GM12891 (cell line): ENCODE measurements at regions not wholly inside any gene's neighbourhood (a gene's known extent, or its start where the extent isn't known, plus 50 kb on each side); places are given as distances from the start of the nearest gene placed in this dataset.

Source experiments
- DNase-seq: peaks from one replicate; pipeline ENCODE4 v3.0.0; 2011; ENCODE audit warnings: low spot score; ENCODE audit not compliant: insufficient read length
- FAIRE-seq: peaks from 2 replicates; lab custom pipeline; 2011; peaks lifted over from hg19 to GRCh38; lab: Jason Lieb, UNC
- PAX5 ChIP-seq: IDR thresholded peaks from 2 replicates; pipeline ENCODE4 v1.6.1; 2011; ENCODE audit warnings: low read length, moderate library complexity, mild to moderate bottlenecking; ENCODE audit not compliant: insufficient read depth, severe bottlenecking
- POLR2A ChIP-seq: IDR thresholded peaks from 2 replicates; pipeline ENCODE4 v1.6.1; 2011; ENCODE audit warnings: low read depth, low read length, control low read depth
- POLR2AphosphoS5 ChIP-seq: IDR thresholded peaks from 2 replicates; pipeline ENCODE4 v1.6.1; 2011; ENCODE audit warnings: low read depth, low read length, control low read depth
- POU2F2 ChIP-seq: IDR thresholded peaks from 2 replicates; pipeline ENCODE4 v1.6.1; 2011; ENCODE audit warnings: low read depth, mild to moderate bottlenecking, control low read depth, low read length, moderate library complexity
- SPI1 ChIP-seq: IDR thresholded peaks from 2 replicates; pipeline ENCODE4 v1.6.1; 2011; ENCODE audit warnings: low read depth, low read length, control low read depth
- TAF1 ChIP-seq: IDR thresholded peaks from 2 replicates; pipeline ENCODE4 v1.6.1; 2011; ENCODE audit warnings: low read depth, low read length, control low read depth

DNA sequence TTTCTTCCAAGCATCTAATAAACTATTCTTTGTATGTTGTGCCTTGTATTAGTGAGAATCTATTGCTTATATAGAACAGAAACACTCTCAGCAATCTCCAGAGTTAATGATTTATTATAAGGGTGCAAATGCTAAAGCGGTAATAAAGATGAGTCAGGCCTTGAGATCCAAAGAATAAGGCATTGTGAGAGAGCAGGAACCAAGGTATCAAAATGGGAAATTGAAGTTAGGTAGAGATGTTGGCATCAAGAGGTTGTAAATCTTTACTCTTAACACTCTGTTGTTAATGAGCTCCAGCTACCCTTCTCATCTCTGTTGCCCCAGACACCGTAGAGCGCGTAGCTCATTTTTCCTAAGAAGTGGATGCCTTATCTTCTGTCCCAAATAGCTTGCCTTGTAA is 375.2 kb downstream of the ARL4A start:
- FAIRE-seq (no peak), DNase-seq (no peak)
- TF ChIP-seq TAF1 (no peak), POLR2A (no peak), POU2F2 (no peak), POLR2AphosphoS5 (no peak), SPI1 (no peak), PAX5 (no peak)

DNA sequence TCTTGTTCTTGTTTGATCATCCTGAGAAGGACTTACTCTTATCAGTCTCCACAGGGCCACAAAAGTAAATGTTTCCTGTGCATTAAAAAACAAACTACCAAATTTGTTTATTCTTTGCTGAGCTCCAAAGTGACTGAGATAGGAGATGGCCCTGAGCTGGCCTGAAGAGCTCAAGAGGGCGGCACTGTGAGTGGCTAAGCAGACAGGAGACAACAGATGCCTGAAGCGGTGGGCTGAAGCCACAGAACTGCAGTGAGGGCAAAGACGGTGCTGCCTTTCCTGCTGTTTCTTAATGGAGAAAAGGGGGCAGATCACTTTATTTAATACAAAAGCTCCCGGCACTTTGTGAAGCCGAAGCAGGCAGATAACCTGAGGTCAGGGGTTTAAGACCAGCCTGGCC is 379.6 kb downstream of the ARL4A start:
- DNase-seq: no peak
- TF ChIP-seq PAX5: no peak
- TF ChIP-seq SPI1: no peak
- no peak for TF ChIP-seq POLR2A
- no peak for TF ChIP-seq POLR2AphosphoS5
- TF ChIP-seq TAF1: no peak
- no peak for TF ChIP-seq POU2F2
- FAIRE-seq: no peak

DNA sequence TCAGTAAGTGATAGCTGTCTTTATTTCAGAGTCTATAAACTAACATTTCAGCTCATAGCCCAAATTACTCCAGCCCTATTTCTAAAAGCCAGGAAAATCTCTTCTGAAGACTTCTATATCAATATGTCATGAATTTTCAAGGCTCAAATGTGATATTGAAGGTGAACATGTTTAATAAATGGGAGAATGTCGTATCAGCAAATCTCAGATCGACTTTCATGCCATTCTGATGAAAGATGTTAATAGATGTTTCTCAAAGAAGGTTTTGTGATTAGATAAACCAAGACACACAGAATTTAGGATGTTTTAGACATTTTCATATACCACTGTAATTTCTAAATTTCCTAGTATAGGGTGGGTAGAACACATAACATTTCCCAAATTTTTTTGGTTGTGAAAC is 380.6 kb downstream of the ARL4A start:
- no peak for TF ChIP-seq TAF1
- no peak for TF ChIP-seq SPI1
- TF ChIP-seq POLR2AphosphoS5: no peak
- no peak for TF ChIP-seq PAX5
- TF ChIP-seq POLR2A: no peak
- TF ChIP-seq POU2F2: no peak
- FAIRE-seq: no peak
- no peak for DNase-seq

DNA sequence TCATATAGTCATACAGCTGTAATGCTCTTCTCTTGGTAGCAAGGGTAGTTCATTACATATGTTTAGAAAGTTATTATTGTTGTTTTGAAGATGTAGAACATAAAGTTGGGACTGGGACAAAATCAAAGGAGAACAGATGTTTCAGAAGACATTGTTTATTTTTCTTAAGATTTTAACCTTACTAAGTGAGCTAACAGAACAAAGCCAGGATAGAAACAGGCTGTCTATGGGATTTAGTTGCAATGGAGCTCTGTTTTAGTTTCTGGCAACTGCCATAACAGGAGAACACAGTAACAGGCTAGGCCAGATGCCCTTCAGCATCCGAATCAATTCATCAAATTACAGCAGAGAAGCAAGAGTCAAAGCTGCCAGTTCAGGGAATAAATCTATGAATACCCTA is 382.4 kb downstream of the ARL4A start:
- TF ChIP-seq POLR2A: no peak
- no peak for TF ChIP-seq POU2F2
- no peak for TF ChIP-seq POLR2AphosphoS5
- no peak for TF ChIP-seq PAX5
- TF ChIP-seq SPI1: no peak
- no peak for TF ChIP-seq TAF1
- FAIRE-seq: no peak
- DNase-seq: no peak

- FAIRE-seq (no peak), DNase-seq (no peak)
- TF ChIP-seq POU2F2: no peak
- TF ChIP-seq TAF1: no peak
- no peak for TF ChIP-seq SPI1
- TF ChIP-seq POLR2AphosphoS5: no peak
- no peak for TF ChIP-seq POLR2A
- TF ChIP-seq PAX5: no peak
Measured at GRCh38 chr7:13072014-13072413, 384.6 kb downstream of the ARL4A start.

DNA sequence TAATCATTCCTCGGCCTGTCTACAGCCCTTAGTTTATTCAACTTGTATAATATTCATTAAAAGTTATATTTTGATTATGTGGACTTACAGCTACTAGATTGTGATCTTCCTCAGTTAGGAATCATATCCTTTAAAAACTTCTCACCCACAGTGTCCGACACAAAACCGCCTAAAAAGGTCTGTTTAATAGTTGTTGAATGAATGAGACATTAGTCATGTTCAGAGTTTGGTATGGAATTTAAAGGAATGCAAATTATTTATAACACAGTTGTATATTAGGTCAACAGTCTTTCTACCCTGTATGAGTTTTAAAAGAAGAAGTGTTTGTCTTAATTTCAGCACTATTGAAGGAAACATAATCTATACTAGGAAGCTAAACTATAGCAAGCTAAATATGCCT is 390.0 kb downstream of the ARL4A start:
- TF ChIP-seq TAF1 (no peak), POLR2AphosphoS5 (no peak)
- FAIRE-seq: no peak

GRCh38 chr7:13078105-13078504 is 390.7 kb downstream of the ARL4A start:
- TF ChIP-seq PAX5 (no peak), POU2F2 (no peak), SPI1 (no peak), POLR2AphosphoS5 (no peak), POLR2A (no peak), TAF1 (no peak)
- DNase-seq: no peak
- no peak for FAIRE-seq

More for the DNA sequence above, 390.0 kb downstream of the ARL4A start:
- DNase-seq: no peak

GRCh38 chr7:13090959-13091358 is 403.5 kb downstream of the ARL4A start:
- DNase-seq (no peak), FAIRE-seq (no peak)
- TF ChIP-seq POLR2A (no peak), POU2F2 (no peak), SPI1 (no peak), PAX5 (no peak), POLR2AphosphoS5 (no peak), TAF1 (no peak)

DNA sequence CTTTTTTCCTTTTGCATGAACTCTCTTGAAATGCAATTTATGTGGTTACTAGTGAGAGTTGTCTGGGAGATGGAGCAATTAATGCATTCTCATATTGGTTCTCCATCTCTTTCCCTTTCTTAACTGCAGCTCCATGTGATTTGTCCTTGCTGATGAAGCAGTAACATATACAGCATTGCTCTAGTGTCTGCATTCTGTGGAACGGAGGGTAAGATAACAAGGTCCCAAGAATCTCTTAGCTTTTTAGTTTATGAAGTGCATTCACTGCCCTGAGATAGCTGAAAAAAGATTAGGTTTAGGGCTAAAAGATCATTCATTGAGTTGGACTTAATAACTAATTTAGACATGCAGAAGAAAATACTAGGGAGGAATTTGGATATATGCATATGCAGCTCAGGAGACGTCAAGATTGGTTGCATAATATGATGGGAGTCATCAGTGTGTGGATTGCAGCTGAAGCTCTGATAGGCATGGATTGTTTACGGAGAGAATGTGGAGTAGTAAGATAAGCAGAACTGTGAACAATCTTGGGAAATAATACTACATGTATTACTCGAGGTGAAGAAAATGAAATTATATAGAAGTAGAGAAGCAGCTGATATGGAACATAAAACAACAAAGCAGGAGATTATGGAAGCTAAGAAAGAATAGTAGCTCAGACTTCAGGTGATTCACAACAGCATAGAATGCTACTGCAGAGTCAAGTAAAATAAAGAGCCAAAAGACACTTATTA is 404.7 kb downstream of the ARL4A start:
- no peak for FAIRE-seq
- TF ChIP-seq POLR2A (no peak), POU2F2 (no peak), SPI1 (no peak), POLR2AphosphoS5 (no peak), TAF1 (no peak)
- no peak for DNase-seq

DNA sequence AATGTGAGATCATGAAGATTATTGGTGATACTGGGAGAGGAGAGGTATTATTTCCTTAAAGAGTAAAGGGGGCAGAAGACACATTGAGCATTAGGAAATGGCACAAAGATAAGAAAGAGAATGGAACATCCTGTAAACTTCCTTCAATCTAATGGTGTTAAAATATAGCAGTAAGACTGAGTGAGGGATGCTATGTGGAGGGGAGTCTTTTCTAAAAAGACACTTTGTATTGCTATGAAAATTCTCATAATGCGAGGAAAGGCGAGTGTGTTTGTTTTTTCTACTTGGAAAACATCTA is 405.2 kb downstream of the ARL4A start:
- DNase-seq (no peak), FAIRE-seq (no peak)
- TF ChIP-seq POLR2AphosphoS5 (no peak), POLR2A (no peak), TAF1 (no peak), SPI1 (no peak), POU2F2 (no peak), PAX5 (no peak)
